ENCODE measurements at regions not wholly inside any gene's neighbourhood (a gene's known extent, or its start where the extent isn't known, plus 50 kb on each side); places are given as distances from the start of the nearest gene placed in this dataset.

GRCh38 chr1:232114985-232115384 lies 488.4 kb downstream of the DISC1 start:
- Mint-ChIP-seq H3K36me3 (ENCODE audit: low read depth) (peaks cover 12% of the 10 kb centered on the region), H3K9me3 (peaks cover 17% of the 10 kb centered on the region), H3K27me3 (ENCODE audit: insufficient read depth) (peaks cover 45% of the 10 kb centered on the region), H3K27ac (no peak overlapping the region), H3K4me1 (peaks cover 29% of the 10 kb centered on the region), H3K4me3 (no peak overlapping the region)
- peaks cover 12% of the 10 kb centered on the region for H3K27me3 ChIP-seq (ENCODE audit: control insufficient read depth, insufficient read depth, low read length, poor library complexity, severe bottlenecking)
- H3K4me3 ChIP-seq (ENCODE audit: low read length) = no peak overlapping the region
- no peaks in the 10 kb centered on the region for H3K4me1 ChIP-seq (ENCODE audit: control insufficient read depth, insufficient read depth, low read length)
- H3K27ac ChIP-seq (ENCODE audit: low read depth, low read length) = no peak overlapping the region
- H3K9me3 ChIP-seq (ENCODE audit: control insufficient read depth, low read length) = no peaks in the 10 kb centered on the region
- H3K36me3 ChIP-seq (ENCODE audit: control insufficient read depth, insufficient read depth, low read length) = no peaks in the 10 kb centered on the region
- no peak for TF ChIP-seq CTCF (conservative IDR thresholded peaks at IDR 0.05)
- H3K9ac ChIP-seq (ENCODE audit: extremely low read depth, low read length, poor library complexity, severe bottlenecking) = no peak overlapping the region
- DNase-seq = no peak

DNA sequence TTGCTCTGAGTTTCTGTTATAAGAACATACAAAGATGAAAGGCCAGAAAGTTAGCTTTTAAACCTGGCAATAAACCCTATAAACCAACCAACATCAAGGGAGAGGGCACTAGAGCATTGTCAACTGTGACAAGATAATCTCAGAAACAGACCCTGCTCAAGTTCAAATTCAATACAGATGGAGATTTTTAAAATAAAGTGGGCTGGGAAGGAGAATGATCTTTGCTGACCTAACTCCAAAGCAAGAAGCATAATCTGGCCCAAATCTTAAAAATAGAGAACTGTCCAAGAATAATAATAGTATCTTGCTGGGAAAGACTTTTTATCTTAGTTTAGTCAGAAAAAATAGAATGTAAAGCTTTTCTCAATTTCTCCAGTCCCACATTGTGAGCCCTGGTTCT lies 485.5 kb downstream of the DISC1 start:
- Mint-ChIP-seq H3K4me3 (no peak overlapping the region), H3K27me3 (ENCODE audit: insufficient read depth) (peaks cover 48% of the 10 kb centered on the region), H3K36me3 (ENCODE audit: low read depth) (no peaks in the 10 kb centered on the region), H3K4me1 (peaks cover 34% of the 10 kb centered on the region), H3K9me3 (no peaks in the 10 kb centered on the region), H3K27ac (no peak overlapping the region)
- Histone ChIP-seq H3K27ac (ENCODE audit: low read depth, low read length) (no peak overlapping the region), H3K9ac (ENCODE audit: extremely low read depth, low read length, poor library complexity, severe bottlenecking) (no peak overlapping the region), H3K27me3 (ENCODE audit: control insufficient read depth, insufficient read depth, low read length, poor library complexity, severe bottlenecking) (peaks cover 34% of the 10 kb centered on the region), H3K9me3 (ENCODE audit: control insufficient read depth, low read length) (no peaks in the 10 kb centered on the region), H3K4me3 (ENCODE audit: low read length) (no peak overlapping the region), H3K4me1 (ENCODE audit: control insufficient read depth, insufficient read depth, low read length) (no peaks in the 10 kb centered on the region), H3K36me3 (ENCODE audit: control insufficient read depth, insufficient read depth, low read length) (no peaks in the 10 kb centered on the region)
- TF ChIP-seq CTCF (conservative IDR thresholded peaks at IDR 0.05) = no peak
- no peak for DNase-seq

DNA sequence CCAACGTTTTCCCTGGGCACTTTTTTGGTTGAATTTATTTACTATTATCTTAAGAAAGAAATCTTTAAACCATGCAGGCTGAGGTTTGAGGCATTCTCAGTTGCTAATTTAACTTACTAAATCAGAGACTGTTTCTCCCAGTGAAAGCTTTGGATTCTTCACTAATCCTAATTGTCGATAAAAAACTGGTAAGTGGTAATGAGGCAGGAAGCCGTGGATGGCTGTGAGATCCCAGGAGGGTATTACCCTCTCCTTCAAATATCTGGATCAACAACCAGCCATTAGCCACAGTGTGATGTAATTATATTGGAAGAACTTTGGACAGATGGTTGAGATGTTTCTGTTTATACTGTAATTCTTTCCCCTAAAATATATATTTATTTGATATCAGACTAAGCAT lies 485.0 kb downstream of the DISC1 start:
- Mint-ChIP-seq H3K9me3 (no peaks in the 10 kb centered on the region), H3K4me1 (peaks cover 34% of the 10 kb centered on the region), H3K27me3 (ENCODE audit: insufficient read depth) (peaks cover 47% of the 10 kb centered on the region), H3K4me3 (no peak overlapping the region), H3K27ac (no peak overlapping the region), H3K36me3 (ENCODE audit: low read depth) (no peaks in the 10 kb centered on the region)
- H3K9me3 ChIP-seq (ENCODE audit: control insufficient read depth, low read length) = no peaks in the 10 kb centered on the region
- no peak for TF ChIP-seq CTCF (conservative IDR thresholded peaks at IDR 0.05)
- no peak overlapping the region for H3K9ac ChIP-seq (ENCODE audit: extremely low read depth, low read length, poor library complexity, severe bottlenecking)
- H3K27me3 ChIP-seq (ENCODE audit: control insufficient read depth, insufficient read depth, low read length, poor library complexity, severe bottlenecking) = peaks cover 34% of the 10 kb centered on the region
- no peaks in the 10 kb centered on the region for H3K4me1 ChIP-seq (ENCODE audit: control insufficient read depth, insufficient read depth, low read length)
- H3K4me3 ChIP-seq (ENCODE audit: low read length) = no peak overlapping the region
- 45% methylated on average over 2 of the region's 3 CpGs; no CpG with 5 or more reads in 1 of the 2 experiments for WGBS, 2 experiments (ENCODE audit: insufficient coverage in 1 of 2, insufficient read length in 1 of 2)
- no peak overlapping the region for H3K27ac ChIP-seq (ENCODE audit: low read depth, low read length)
- no peaks in the 10 kb centered on the region for H3K36me3 ChIP-seq (ENCODE audit: control insufficient read depth, insufficient read depth, low read length)
- no peak for DNase-seq

Data from endodermal cell (in vitro differentiated cells).